Keratinocyte (primary cell): ENCODE measurements at regions not wholly inside any gene's neighbourhood (a gene's known extent, or its start where the extent isn't known, plus 50 kb on each side); places are given as distances from the start of the nearest gene placed in this dataset.

ENCODE experiments used
- DNase-seq: peaks from one replicate; pipeline ENCODE4 v3.0.0-alpha.2; 2011; ENCODE audit warnings: low read depth, missing footprints, low spot score
- FAIRE-seq: peaks from 2 replicates; lab custom pipeline; 2011; peaks lifted over from hg19 to GRCh38; lab: Jason Lieb, UNC
- H2AFZ ChIP-seq: 2 replicates; pipeline ENCODE4 v1.6.0; 2012; ENCODE audit warnings: low read length, control low read depth, inconsistent platforms; ENCODE audit not compliant: control insufficient read depth
- H3K27ac ChIP-seq: 2 replicates; pipeline ENCODE4 v1.5.1; 2011; ENCODE audit warnings: low read length; ENCODE audit not compliant: control insufficient read depth, insufficient read depth
- H3K27me3 ChIP-seq: 3 replicates; pipeline ENCODE4 v1.6.0; 2011; ENCODE audit warnings: low read length; ENCODE audit not compliant: control insufficient read depth, insufficient read depth; ENCODE audit errors: extremely low read depth
- H3K36me3 ChIP-seq, 2 experiments: 2 replicates in 1 of 2; 3 replicates in 1 of 2; pipeline ENCODE4 v1.5.1; 2011; ENCODE audit warnings: low read length in 2 of 2, mild to moderate bottlenecking in 1 of 2; ENCODE audit not compliant: control insufficient read depth in 2 of 2, insufficient read depth in 2 of 2; ENCODE audit errors: extremely low read depth in 1 of 2
- H3K4me1 ChIP-seq: 3 replicates; pipeline ENCODE4 v1.5.1; 2011; ENCODE audit warnings: low read length; ENCODE audit not compliant: control insufficient read depth, insufficient read depth; ENCODE audit errors: extremely low read depth
- H3K4me2 ChIP-seq: 3 replicates; pipeline ENCODE4 v1.6.0; 2011; ENCODE audit warnings: low read depth, low read length; ENCODE audit not compliant: control insufficient read depth, insufficient read depth; ENCODE audit errors: extremely low read depth
- H3K4me3 ChIP-seq, 3 experiments: fragments of 200-600 bp in 1 of 3; sonication (generic) in 1 of 3; 2 replicates in 2 of 3; 3 replicates in 1 of 3; pipeline ENCODE4 v1.5.1; 2011 to 2016; ENCODE audit warnings: low read length in 3 of 3, mild to moderate bottlenecking in 3 of 3, control low read depth in 2 of 3, inconsistent platforms in 1 of 3, low read depth in 1 of 3, mixed read lengths in 1 of 3, mixed run types in 1 of 3, moderate library complexity in 1 of 3; ENCODE audit not compliant: control insufficient read depth in 2 of 3, insufficient read depth in 2 of 3; ENCODE audit errors: extremely low read depth in 1 of 3
- H3K79me2 ChIP-seq: 2 replicates; pipeline ENCODE4 v1.6.0; 2012; ENCODE audit warnings: low read length; ENCODE audit not compliant: control insufficient read depth, insufficient read depth
- H3K9ac ChIP-seq: 3 replicates; pipeline ENCODE4 v1.6.0; 2011; ENCODE audit warnings: low read length; ENCODE audit not compliant: control insufficient read depth, insufficient read depth; ENCODE audit errors: extremely low read depth
- H3K9me1 ChIP-seq: 3 replicates; pipeline ENCODE4 v1.6.0; 2011; ENCODE audit warnings: low read length; ENCODE audit not compliant: control insufficient read depth, insufficient read depth; ENCODE audit errors: extremely low read depth
- H3K9me3 ChIP-seq: 2 replicates; pipeline ENCODE4 v1.5.1; 2012; ENCODE audit warnings: low read depth, low read length; ENCODE audit not compliant: control insufficient read depth
- H4K20me1 ChIP-seq: 3 replicates; pipeline ENCODE4 v1.6.0; 2011; ENCODE audit warnings: low read length; ENCODE audit not compliant: control insufficient read depth, insufficient read depth; ENCODE audit errors: extremely low read depth
- CTCF ChIP-seq, 3 experiments: IDR thresholded peaks in 1 of 3; conservative IDR thresholded peaks in 1 of 3; optimal IDR thresholded peaks in 1 of 3; 2 replicates in 2 of 3; 3 replicates in 1 of 3; pipeline versions ENCODE3 to v1.5.1; 2011; ENCODE audit warnings: low read length in 3 of 3, mild to moderate bottlenecking in 3 of 3, moderate library complexity in 2 of 3, control low read depth in 1 of 3, inconsistent platforms in 1 of 3; ENCODE audit not compliant: insufficient read depth in 2 of 3; ENCODE audit errors: extremely low read depth in 1 of 3
- EZH2 ChIP-seq: IDR thresholded peaks from one replicate; pipeline ENCODE4 v1.6.1; 2012; ENCODE audit warnings: inconsistent platforms, mild to moderate bottlenecking, low read length, moderate library complexity
- dilution Hi-C: fragments of 300-500 bp; cut with MboI; formaldehyde crosslinking; loops from one replicate; pipeline ENCODE4 v1.7.0; 2020; ENCODE audit warnings: low sequenced_read_pairs; ENCODE audit not compliant: extremely low pct_ligation_motif_present

GRCh38 chr10:128712661-128713400 lies 586.6 kb upstream of the MKI67 start:
- Histone ChIP-seq H3K4me3 (no peak overlapping the region), H3K9me3 (peaks cover 4% of the 10 kb centered on the region), H3K27me3 (no peaks in the 10 kb centered on the region), H3K79me2 (no peaks in the 10 kb centered on the region), H3K9ac (no peak overlapping the region), H3K36me3 (no peaks in the 10 kb centered on the region), H2AFZ (no peak overlapping the region), H4K20me1 (no peaks in the 10 kb centered on the region), H3K4me1 (no peaks in the 10 kb centered on the region), H3K9me1 (no peaks in the 10 kb centered on the region), H3K4me2 (no peak overlapping the region), H3K27ac (no peak overlapping the region)
- dilution Hi-C loops: no loop called here
- TF ChIP-seq EZH2 (no peak), CTCF (optimal IDR thresholded peaks at IDR 0.05 in 1 of 3, IDR thresholded peaks at IDR 0.05 in 1 of 3, conservative IDR thresholded peaks at IDR 0.05 in 1 of 3; ENCODE audit: extremely low read depth in 1 of 3, insufficient read depth in 2 of 3, low read length in 3 of 3) (no peak)
- DNase-seq (no peak), FAIRE-seq (no peak)

GRCh38 chr10:128713471-128713870 lies 587.2 kb upstream of the MKI67 start:
- H3K4me2 ChIP-seq: no peak overlapping the region
- no peak for DNase-seq
- H3K36me3 ChIP-seq: no peaks in the 10 kb centered on the region
- dilution Hi-C loops: no loop called here
- no peaks in the 10 kb centered on the region for H3K4me1 ChIP-seq
- TF ChIP-seq CTCF (optimal IDR thresholded peaks at IDR 0.05 in 1 of 3, IDR thresholded peaks at IDR 0.05 in 1 of 3, conservative IDR thresholded peaks at IDR 0.05 in 1 of 3; ENCODE audit: extremely low read depth in 1 of 3, insufficient read depth in 2 of 3, low read length in 3 of 3) (no peak), EZH2 (no peak)
- H3K27ac ChIP-seq: no peak overlapping the region
- H3K9me3 ChIP-seq: peaks cover 4% of the 10 kb centered on the region
- H2AFZ ChIP-seq: no peak overlapping the region
- H3K9me1 ChIP-seq: no peaks in the 10 kb centered on the region
- no peaks in the 10 kb centered on the region for H3K27me3 ChIP-seq
- no peaks in the 10 kb centered on the region for H4K20me1 ChIP-seq
- H3K79me2 ChIP-seq: no peaks in the 10 kb centered on the region
- FAIRE-seq: no peak
- H3K9ac ChIP-seq: no peak overlapping the region
- H3K4me3 ChIP-seq: no peak overlapping the region
